ENCODE measurements at regions not wholly inside any gene's neighbourhood (a gene's known extent, or its start where the extent isn't known, plus 50 kb on each side); places are given as distances from the start of the nearest gene placed in this dataset.

- TF ChIP-seq ZNF404 (tag by site-specific recombination; IDR thresholded peaks at IDR 0.05) (no peak), ZNF133 (tag by site-specific recombination; IDR thresholded peaks at IDR 0.05) (no peak)
- TF ChIP-seq, protein P1, sequence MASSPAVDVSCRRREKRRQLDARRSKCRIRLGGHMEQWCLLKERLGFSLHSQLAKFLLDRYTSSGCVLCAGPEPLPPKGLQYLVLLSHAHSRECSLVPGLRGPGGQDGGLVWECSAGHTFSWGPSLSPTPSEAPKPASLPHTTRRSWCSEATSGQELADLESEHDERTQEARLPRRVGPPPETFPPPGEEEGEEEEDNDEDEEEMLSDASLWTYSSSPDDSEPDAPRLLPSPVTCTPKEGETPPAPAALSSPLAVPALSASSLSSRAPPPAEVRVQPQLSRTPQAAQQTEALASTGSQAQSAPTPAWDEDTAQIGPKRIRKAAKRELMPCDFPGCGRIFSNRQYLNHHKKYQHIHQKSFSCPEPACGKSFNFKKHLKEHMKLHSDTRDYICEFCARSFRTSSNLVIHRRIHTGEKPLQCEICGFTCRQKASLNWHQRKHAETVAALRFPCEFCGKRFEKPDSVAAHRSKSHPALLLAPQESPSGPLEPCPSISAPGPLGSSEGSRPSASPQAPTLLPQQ (tag by site-specific recombination; IDR thresholded peaks at IDR 0.05) = no peak
- TF ChIP-seq, protein P2, sequence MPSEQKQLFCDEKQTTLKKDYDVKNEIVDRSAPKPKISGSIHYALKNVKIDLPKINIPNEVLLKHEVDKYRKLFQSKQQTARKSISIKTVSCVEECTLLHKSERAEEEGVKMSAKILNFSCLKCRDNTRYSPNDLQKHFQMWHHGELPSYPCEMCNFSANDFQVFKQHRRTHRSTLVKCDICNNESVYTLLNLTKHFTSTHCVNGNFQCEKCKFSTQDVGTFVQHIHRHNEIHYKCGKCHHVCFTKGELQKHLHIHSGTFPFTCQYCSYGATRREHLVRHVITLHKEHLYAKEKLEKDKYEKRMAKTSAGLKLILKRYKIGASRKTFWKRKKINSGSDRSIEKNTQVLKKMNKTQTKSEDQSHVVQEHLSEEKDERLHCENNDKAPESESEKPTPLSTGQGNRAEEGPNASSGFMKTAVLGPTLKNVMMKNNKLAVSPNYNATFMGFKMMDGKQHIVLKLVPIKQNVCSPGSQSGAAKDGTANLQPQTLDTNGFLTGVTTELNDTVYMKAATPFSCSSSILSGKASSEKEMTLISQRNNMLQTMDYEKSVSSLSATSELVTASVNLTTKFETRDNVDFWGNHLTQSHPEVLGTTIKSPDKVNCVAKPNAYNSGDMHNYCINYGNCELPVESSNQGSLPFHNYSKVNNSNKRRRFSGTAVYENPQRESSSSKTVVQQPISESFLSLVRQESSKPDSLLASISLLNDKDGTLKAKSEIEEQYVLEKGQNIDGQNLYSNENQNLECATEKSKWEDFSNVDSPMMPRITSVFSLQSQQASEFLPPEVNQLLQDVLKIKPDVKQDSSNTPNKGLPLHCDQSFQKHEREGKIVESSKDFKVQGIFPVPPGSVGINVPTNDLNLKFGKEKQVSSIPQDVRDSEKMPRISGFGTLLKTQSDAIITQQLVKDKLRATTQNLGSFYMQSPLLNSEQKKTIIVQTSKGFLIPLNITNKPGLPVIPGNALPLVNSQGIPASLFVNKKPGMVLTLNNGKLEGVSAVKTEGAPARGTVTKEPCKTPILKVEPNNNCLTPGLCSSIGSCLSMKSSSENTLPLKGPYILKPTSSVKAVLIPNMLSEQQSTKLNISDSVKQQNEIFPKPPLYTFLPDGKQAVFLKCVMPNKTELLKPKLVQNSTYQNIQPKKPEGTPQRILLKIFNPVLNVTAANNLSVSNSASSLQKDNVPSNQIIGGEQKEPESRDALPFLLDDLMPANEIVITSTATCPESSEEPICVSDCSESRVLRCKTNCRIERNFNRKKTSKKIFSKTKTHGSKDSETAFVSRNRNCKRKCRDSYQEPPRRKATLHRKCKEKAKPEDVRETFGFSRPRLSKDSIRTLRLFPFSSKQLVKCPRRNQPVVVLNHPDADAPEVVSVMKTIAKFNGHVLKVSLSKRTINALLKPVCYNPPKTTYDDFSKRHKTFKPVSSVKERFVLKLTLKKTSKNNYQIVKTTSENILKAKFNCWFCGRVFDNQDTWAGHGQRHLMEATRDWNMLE (tag by site-specific recombination; conservative IDR thresholded peaks at IDR 0.05; ENCODE audit: low read depth) = no peak
Observed at GRCh38 chr10:62618576-62619412, 185.7 kb upstream of the ADO start (continued).

DNA sequence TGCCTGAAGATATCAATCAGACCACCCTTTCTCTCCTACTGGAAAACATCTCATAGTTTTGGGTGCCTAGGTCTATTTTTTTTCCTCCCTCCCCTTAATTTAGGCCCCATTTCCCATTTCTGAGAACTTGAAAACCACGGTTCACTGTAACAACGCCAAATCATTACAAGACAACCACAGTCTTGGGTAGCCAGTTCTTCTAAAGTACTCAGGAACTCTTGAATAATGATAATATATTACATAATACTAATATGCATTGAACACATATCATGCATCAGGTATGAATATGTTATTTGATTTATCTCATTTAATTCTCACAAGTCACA lies 185.1 kb upstream of the ADO start:
- H3K4me1 ChIP-seq (ENCODE audit: control insufficient read depth, insufficient read depth, low read length) = no peaks in the 10 kb centered on the region
- POLR2A ChIA-PET = no interaction called here

More for the DNA sequence above, 185.1 kb upstream of the ADO start:
- Histone ChIP-seq H3K36me3 (ENCODE audit: control insufficient read depth in 2 of 2, insufficient read depth in 1 of 2, low read length in 2 of 2) (no peaks in the 10 kb centered on the region), H3K9me3 (ENCODE audit: control insufficient read depth, insufficient read depth, low read depth, low read length) (no peaks in the 10 kb centered on the region), H3K4me3 (ENCODE audit: low read depth, low read length) (no peak overlapping the region), H3K27ac (ENCODE audit: extremely low read depth, low read depth, low read length) (no peak overlapping the region)
- CTCF ChIA-PET = interaction anchor here (1.8 kb wide), 1 partner anchor 9 kb away, joined by 13 read pairs; no protein-coding TSS in a partner anchor
- TF ChIP-seq ZNF132 (tag by site-specific recombination; IDR thresholded peaks at IDR 0.05; ENCODE audit: borderline replicate concordance) (no peak), WT1 (tag by site-specific recombination; IDR thresholded peaks at IDR 0.05) (no peak), KLF7 (tag by site-specific recombination; IDR thresholded peaks at IDR 0.05; ENCODE audit: borderline replicate concordance) (no peak), ZNF221 (tag by site-specific recombination; IDR thresholded peaks at IDR 0.05; ENCODE audit: borderline replicate concordance) (no peak), TRIM28 (IDR thresholded peaks at IDR 0.05; ENCODE audit: borderline replicate concordance, low read length) (no peak), ZNF10 (tag by site-specific recombination; IDR thresholded peaks at IDR 0.05) (no peak), ZNF623 (tag by site-specific recombination; IDR thresholded peaks at IDR 0.05) (no peak), ZNF560 (tag by site-specific recombination; IDR thresholded peaks at IDR 0.05; ENCODE audit: borderline replicate concordance) (no peak), ZNF23 (tag by site-specific recombination; IDR thresholded peaks at IDR 0.05; ENCODE audit: borderline replicate concordance) (no peak), AEBP2 (tag by site-specific recombination; IDR thresholded peaks at IDR 0.05; ENCODE audit: borderline replicate concordance) (no peak), ZFP41 (tag by site-specific recombination; IDR thresholded peaks at IDR 0.05; ENCODE audit: borderline replicate concordance) (no peak), ZNF175 (tag by site-specific recombination; IDR thresholded peaks at IDR 0.05) (no peak), ZNF747 (tag by site-specific recombination; IDR thresholded peaks at IDR 0.05) (no peak)
- TF ChIP-seq, protein P3, sequence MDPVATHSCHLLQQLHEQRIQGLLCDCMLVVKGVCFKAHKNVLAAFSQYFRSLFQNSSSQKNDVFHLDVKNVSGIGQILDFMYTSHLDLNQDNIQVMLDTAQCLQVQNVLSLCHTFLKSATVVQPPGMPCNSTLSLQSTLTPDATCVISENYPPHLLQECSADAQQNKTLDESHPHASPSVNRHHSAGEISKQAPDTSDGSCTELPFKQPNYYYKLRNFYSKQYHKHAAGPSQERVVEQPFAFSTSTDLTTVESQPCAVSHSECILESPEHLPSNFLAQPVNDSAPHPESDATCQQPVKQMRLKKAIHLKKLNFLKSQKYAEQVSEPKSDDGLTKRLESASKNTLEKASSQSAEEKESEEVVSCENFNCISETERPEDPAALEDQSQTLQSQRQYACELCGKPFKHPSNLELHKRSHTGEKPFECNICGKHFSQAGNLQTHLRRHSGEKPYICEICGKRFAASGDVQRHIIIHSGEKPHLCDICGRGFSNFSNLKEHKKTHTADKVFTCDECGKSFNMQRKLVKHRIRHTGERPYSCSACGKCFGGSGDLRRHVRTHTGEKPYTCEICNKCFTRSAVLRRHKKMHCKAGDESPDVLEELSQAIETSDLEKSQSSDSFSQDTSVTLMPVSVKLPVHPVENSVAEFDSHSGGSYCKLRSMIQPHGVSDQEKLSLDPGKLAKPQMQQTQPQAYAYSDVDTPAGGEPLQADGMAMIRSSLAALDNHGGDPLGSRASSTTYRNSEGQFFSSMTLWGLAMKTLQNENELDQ (tag by site-specific recombination; IDR thresholded peaks at IDR 0.05; ENCODE audit: low read depth) = no peak
- TF ChIP-seq, protein P4, sequence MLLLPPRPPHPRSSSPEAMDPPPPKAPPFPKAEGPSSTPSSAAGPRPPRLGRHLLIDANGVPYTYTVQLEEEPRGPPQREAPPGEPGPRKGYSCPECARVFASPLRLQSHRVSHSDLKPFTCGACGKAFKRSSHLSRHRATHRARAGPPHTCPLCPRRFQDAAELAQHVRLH (tag by site-specific recombination; IDR thresholded peaks at IDR 0.05) = no peak
